GM13976 (cell line): ENCODE measurements at regions not wholly inside any gene's neighbourhood (a gene's known extent, or its start where the extent isn't known, plus 50 kb on each side); places are given as distances from the start of the nearest gene placed in this dataset.
"Not testable (repeated sequence)": the region's sequence is repeated elsewhere in the genome, so short reads cannot be mapped to it uniquely, and the experiment has no call there.

Experiments
- DNase-seq: peaks from one replicate; pipeline ENCODE4 v3.0.0; 2012; ENCODE audit warnings: low spot score
- CTCF ChIP-seq: IDR thresholded peaks from 2 replicates; pipeline ENCODE4 v1.5.1; 2012; ENCODE audit warnings: borderline replicate concordance, mild to moderate bottlenecking; ENCODE audit not compliant: insufficient read depth; ENCODE audit errors: extremely low read depth, missing control alignments, control extremely low read depth
- in situ Hi-C: fragments of 300-500 bp; cut with MboI; formaldehyde crosslinking; loops from one replicate; pipeline ENCODE4 v1.12.0; 2022; ENCODE audit warnings: low sequenced_read_pairs, mixed read lengths, inconsistent platforms; ENCODE audit not compliant: unreplicated experiment

DNA sequence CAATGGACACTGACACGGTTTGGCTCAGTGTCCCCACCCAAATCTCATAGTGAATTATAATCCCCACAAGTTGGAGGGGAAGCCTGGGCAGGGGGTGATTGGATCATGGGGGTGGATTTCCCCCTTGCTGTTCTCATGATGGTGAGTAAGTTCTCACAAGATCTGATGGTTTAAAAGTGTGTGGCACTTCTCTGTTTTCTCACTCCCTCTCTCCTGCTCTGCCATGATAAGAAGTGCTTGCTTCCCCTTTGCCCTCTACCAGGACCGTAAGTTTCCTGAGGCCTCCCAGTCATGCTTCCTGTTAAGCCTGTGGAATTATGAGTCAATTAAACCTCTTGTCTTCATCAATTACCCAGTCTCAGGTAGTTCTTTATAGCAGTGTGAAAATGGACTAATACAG lies 115.8 kb upstream of the KIF2A start:
- no peak for TF ChIP-seq CTCF
- in situ Hi-C loops: no loop called here
- DNase-seq: no peak

DNA sequence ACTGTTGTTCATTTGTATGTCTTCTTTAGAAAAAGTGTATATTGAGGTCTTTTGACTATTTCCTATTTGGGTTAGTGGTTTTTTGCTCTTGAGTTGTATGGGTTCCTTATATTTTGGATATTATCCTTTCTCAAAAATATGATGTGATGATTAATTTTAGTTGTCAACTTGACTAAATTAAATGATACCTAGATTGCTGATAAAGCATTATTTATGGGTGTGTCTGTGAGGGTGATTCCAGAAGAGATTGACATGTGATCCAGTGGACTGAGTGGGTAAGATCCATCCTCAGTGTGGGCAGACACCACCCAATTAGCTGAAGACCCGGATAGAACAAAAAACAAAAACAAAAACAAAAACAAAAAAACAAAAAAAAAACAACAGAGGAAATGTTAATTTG lies 115.1 kb upstream of the KIF2A start:
- no peak for TF ChIP-seq CTCF
- in situ Hi-C loops: no loop called here

GRCh38 chr5:62192958-62193357 lies 113.0 kb upstream of the KIF2A start:
- no peak for DNase-seq
- TF ChIP-seq CTCF: no peak
- in situ Hi-C loops: no loop called here

More for the DNA sequence above, 115.1 kb upstream of the KIF2A start:
- DNase-seq: no peak

DNA sequence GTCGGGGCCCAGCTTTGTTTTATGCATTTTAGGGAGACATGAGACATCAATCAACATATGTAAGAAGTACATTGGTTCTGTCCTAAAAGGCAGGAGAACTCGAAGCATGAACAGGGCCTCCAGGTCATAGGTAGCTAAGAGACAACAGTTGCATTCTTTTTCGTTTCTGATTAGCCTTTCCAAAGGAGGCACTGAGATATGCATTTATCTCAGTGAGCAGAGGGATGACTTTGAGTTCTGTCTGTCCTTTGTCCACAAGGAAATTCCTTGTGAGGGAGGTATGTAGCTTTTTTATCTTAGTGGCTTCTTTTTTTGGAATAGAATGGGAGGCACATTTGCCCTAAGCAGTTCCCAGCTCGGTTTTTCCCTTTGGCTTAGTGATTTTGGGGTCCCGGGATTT lies 109.5 kb upstream of the KIF2A start:
- DNase-seq, in situ Hi-C loops: not testable (repeated sequence)

- in situ Hi-C loops: no loop called here
- no peak for TF ChIP-seq CTCF
- no peak for DNase-seq
Observed at GRCh38 chr5:62197697-62198096, 108.3 kb upstream of the KIF2A start.

DNA sequence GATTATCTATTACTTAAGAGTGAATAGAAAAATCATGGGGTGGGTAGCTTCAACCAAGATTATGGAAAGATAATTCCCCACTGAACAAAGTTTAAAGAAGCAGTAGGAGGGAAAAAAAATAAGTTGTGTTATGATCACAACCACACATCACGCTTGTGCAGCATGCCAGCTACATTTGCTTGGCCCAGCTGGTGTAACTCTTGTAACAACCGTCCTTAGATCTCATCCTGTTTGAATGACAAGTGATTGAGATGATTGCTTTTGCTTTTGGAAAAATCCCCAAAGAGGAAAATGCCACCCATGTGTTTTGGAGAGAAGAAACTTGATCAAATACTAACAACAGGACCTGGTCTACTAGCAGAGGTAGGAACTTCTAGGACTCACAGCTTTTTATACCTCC lies 107.6 kb upstream of the KIF2A start:
- no peak for TF ChIP-seq CTCF
- DNase-seq: no peak
- in situ Hi-C loops: no loop called here

DNA sequence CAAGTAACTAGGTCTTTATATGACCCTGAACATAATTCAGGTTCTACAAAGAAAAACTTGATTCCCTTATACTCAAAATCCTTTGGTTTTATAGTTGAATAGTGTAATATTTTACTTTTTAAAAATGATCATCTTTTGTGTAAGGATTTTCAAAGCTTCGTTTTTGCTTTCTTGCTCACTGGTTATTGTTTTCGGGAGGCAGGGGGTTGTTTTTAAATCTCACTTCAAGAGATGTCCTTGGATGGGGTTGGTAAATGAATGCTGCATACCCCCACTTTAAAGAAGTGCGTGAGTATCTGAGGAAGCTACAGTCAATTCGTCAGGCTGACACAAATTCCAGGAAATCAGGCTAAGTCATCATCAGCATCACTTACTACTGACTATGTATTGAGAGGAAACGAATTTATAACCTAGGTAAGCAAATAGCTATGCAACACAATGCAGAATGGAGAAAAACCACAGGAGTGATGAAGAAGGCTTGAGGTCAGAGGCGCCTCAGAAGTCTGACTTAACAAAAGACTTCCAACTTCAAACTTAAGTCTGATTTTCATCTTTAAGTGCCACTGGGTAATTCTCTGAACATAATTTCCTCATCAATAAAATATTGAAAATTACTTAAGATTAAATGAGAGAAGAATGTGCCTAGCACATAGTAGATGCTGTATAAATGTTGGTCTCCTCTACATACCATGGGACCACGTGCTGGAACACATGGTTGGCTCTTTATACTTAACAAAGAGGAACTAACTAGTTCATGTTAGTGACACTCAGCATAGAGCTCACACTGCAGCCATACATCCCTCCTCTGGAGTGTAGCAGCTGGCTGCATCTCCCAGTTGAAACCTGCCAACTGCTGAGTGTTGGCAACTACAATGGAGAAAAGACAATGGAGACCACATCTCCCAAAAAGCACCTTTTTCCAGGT lies 106.0 kb upstream of the KIF2A start:
- in situ Hi-C loops: loop anchor here (25.0 kb wide), 1 partner anchor 387 kb away; the partner anchor contains the start of gene LRRC70
- no peak for DNase-seq
- no peak for TF ChIP-seq CTCF
